AG04450 (cell line): ENCODE measurements at regions not wholly inside any gene's neighbourhood (a gene's known extent, or its start where the extent isn't known, plus 50 kb on each side); places are given as distances from the start of the nearest gene placed in this dataset.

Source experiments
- CTCF ChIA-PET: fragments of 300-600, 350-600 bp; formaldehyde crosslinking; extraction: SDS; loops from one replicate; lab custom pipeline; 2022; ENCODE audit warnings: antibody characterized with exemption, inconsistent platforms; lab: Charles Lee
- POLR2A ChIA-PET: fragments of 350-600 bp; formaldehyde crosslinking; extraction: SDS; loops from one replicate; lab custom pipeline; 2021; ENCODE audit warnings: antibody characterized with exemption, inconsistent platforms; lab: Yijun Ruan, JAX
- DNase-seq: peaks from one replicate; pipeline ENCODE4 v3.0.0-alpha.2; 2011; ENCODE audit warnings: low read depth, low spot score
- H3K27ac ChIP-seq: one replicate; pipeline ENCODE4 v1.5.1; 2012; ENCODE audit warnings: low read depth, low read length, control low read depth
- H3K27me3 ChIP-seq: one replicate; pipeline ENCODE4 v1.6.0; 2012; ENCODE audit warnings: low read length; ENCODE audit not compliant: control insufficient read depth, insufficient read depth
- H3K4me3 ChIP-seq: 2 replicates; pipeline ENCODE4 v1.5.1; 2011; ENCODE audit warnings: mild to moderate bottlenecking, low read depth, low read length, control low read depth
- H3K9me3 ChIP-seq: 2 replicates; pipeline ENCODE4 v1.5.1; 2012; ENCODE audit warnings: low read length; ENCODE audit not compliant: control insufficient read depth, insufficient read depth
- TF ChIP-seq, protein P1 (sequence below): IDR thresholded peaks from 2 replicates; pipeline ENCODE4 v1.5.1; 2011; ENCODE audit warnings: low read depth, low read length, control low read depth, inconsistent platforms

DNA sequence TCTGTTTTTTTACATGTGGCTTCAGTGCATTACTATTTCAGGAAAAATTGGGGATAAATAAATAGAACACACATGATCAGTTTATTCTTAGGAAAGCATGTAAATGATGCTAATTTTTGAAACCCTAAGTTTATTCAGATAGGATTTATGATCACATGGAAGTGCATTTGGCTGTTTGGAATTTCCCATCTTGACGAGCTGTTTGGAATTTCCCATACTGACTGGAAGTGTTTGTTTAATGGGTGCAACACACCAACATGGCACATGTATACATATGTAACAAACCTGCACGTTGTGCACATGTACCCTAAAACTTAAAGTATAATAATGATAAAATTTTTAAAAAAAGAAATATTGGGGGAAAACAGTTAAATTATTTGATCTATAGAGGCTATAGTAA is 79.5 kb downstream of the COL6A6 start:
- no peak overlapping the region for H3K4me3 ChIP-seq
- H3K27ac ChIP-seq, result no peak overlapping the region
- ChIA-PET POLR2A (no interaction called here), CTCF (no interaction called here)
- no peak for DNase-seq
- no peaks in the 10 kb centered on the region for H3K9me3 ChIP-seq
- no peaks in the 10 kb centered on the region for H3K27me3 ChIP-seq
- TF ChIP-seq, protein P1, sequence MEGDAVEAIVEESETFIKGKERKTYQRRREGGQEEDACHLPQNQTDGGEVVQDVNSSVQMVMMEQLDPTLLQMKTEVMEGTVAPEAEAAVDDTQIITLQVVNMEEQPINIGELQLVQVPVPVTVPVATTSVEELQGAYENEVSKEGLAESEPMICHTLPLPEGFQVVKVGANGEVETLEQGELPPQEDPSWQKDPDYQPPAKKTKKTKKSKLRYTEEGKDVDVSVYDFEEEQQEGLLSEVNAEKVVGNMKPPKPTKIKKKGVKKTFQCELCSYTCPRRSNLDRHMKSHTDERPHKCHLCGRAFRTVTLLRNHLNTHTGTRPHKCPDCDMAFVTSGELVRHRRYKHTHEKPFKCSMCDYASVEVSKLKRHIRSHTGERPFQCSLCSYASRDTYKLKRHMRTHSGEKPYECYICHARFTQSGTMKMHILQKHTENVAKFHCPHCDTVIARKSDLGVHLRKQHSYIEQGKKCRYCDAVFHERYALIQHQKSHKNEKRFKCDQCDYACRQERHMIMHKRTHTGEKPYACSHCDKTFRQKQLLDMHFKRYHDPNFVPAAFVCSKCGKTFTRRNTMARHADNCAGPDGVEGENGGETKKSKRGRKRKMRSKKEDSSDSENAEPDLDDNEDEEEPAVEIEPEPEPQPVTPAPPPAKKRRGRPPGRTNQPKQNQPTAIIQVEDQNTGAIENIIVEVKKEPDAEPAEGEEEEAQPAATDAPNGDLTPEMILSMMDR, result no peak

DNA sequence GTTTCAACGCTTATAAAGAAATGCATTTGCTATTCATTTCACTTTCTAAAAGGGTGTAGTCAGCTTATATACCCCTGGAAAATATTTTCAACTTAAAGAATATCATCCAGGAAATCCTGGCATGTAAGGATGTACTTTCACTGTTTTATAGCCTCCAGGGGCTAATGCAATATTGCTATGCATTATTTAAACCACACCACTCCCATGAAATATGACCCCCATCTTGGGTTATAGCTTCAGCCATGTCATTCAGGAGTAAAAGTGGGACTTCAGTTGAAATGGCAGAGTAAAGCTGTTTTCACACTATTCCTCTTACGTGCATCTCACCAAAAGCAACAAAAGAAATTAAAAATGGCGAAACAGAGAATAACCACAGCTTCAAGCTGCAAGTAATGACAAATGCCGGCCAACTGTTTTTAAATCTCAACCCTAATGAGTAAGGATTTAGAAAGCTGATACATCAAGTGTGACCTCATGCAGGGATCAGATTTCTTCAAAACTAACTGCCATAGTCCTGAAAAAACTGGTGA is 84.5 kb downstream of the COL6A6 start:
- POLR2A ChIA-PET, result no interaction called here
- Histone ChIP-seq H3K27me3 (no peaks in the 10 kb centered on the region), H3K9me3 (no peaks in the 10 kb centered on the region), H3K27ac (no peak overlapping the region), H3K4me3 (no peak overlapping the region)
- DNase-seq, result no peak
- TF ChIP-seq, protein P1, result no peak
- CTCF ChIA-PET, result no interaction called here

DNA sequence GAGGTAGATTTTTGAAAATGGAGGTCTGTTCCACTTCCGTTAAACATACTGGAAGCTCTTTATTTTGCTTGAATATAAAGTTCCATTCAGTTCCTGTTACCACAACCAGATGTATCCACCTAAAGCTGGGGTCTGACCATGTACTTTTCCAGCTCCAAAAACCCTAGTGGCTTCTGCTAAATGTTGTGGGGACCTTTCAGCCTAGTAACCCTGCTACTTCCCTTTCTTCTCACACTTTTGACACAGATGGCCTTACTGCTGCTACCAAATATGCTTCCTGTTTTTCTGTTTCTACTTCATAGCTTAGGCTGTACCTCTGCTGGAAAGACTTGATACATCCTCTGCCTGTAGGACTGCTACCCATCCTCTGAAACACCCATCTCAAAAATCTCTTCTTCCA is 87.8 kb downstream of the COL6A6 start:
- Histone ChIP-seq H3K27ac (no peak overlapping the region), H3K9me3 (no peaks in the 10 kb centered on the region), H3K4me3 (no peak overlapping the region), H3K27me3 (no peaks in the 10 kb centered on the region)
- TF ChIP-seq, protein P1, result no peak
- POLR2A ChIA-PET, result no interaction called here
- DNase-seq, result no peak
- CTCF ChIA-PET, result interaction anchor here (0.6 kb wide), 2 partner anchors 47 to 106 kb away, joined by 3 to 8 read pairs; no protein-coding TSS in a partner anchor

DNA sequence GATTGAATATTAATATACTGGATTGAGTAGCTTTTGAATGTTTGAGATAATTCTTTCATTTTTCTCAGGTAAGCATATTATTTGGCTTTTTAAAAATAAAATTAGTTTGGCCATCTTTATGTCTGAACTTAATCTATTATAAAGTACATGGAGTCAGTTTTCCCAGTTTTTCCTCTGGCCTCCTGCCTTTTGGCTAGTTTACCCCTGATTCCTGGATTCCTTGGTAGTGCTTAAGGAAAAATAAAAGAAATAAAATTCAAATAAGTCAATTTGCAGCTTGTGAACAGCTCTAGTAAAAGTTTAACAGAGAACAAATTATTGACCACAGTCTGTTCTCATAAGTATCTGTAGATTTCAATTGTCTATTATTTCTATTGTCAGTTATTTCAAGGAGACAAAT is 89.4 kb downstream of the COL6A6 start:
- ChIA-PET POLR2A (no interaction called here), CTCF (no interaction called here)
- Histone ChIP-seq H3K9me3 (no peaks in the 10 kb centered on the region), H3K27me3 (no peaks in the 10 kb centered on the region), H3K4me3 (no peak overlapping the region), H3K27ac (no peak overlapping the region)
- TF ChIP-seq, protein P1, result no peak
- DNase-seq, result no peak

DNA sequence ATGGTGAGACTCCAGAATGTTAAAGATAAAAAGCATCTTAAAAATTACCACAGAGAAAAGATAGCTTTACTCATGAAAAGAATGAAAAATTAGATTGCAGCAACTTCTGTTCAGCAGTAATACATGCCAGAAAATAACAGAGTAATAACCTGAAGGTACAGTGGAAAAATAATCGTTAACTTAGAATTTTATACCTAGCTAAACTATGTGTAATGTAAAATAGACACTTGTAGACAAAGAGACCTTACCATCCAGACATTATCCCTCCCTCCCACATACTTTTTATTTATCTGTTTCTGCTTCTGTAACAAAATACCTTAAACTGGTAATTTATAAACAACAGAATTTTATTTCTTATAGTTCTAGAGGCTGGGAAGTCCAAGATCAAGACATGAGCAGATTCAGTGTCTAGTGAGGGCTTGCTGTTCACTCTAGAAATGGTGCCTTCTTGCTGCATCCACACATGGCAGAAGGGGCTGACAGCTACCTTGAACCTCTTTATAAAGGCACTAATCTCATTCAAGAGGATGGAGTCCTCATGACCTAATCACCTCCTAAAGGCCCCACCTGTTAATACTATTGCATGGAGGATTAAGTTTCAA is 90.7 kb downstream of the COL6A6 start:
- CTCF ChIA-PET, result no interaction called here

More for the DNA sequence above, 90.7 kb downstream of the COL6A6 start:
- no peaks in the 10 kb centered on the region for H3K27me3 ChIP-seq
- no peak for DNase-seq
- TF ChIP-seq, protein P1, result no peak
- POLR2A ChIA-PET, result no interaction called here
- no peak overlapping the region for H3K27ac ChIP-seq
- H3K4me3 ChIP-seq, result no peak overlapping the region
- no peaks in the 10 kb centered on the region for H3K9me3 ChIP-seq
